SK-N-SH treated with all-trans-retinoic acid at 6 μM for 48 hours (cell line): ENCODE measurements at regions not wholly inside any gene's neighbourhood (a gene's known extent, or its start where the extent isn't known, plus 50 kb on each side); places are given as distances from the start of the nearest gene placed in this dataset.

Experiments
- ATAC-seq: fragments of 200-7000 bp; cut with Tn5 transposase; 3 replicates; pipeline ENCODE4 v1.9.1; 2020; ENCODE audit warnings: mild to moderate bottlenecking, moderate library complexity
- ARNTL ChIP-seq: fragments of 450-650 bp; formaldehyde crosslinking; IDR thresholded peaks from 2 replicates; pipeline ENCODE4 v1.5.0; 2020; ENCODE audit warnings: low read depth, mild to moderate bottlenecking, moderate library complexity, borderline replicate concordance
- BACH2 ChIP-seq: fragments of 250-450 bp; sonication (Bioruptor Pico); IDR thresholded peaks from 2 replicates; pipeline ENCODE4 v1.9.0; 2021; ENCODE audit warnings: mild to moderate bottlenecking, borderline replicate concordance
- CREB5 ChIP-seq: fragments of 250-450 bp; sonication (Bioruptor Pico); IDR thresholded peaks from 2 replicates; pipeline ENCODE4 v1.5.1; 2020; ENCODE audit warnings: low read depth, mild to moderate bottlenecking, moderate library complexity
- CSRNP3 ChIP-seq: fragments of 250-450 bp; sonication (Bioruptor Pico); IDR thresholded peaks from 2 replicates; pipeline ENCODE4 v1.5.1; 2021; ENCODE audit warnings: mild to moderate bottlenecking, moderate library complexity
- ESRRG ChIP-seq: fragments of 250-450 bp; sonication (Bioruptor Pico); IDR thresholded peaks from 2 replicates; pipeline ENCODE4 v1.6.1; 2021; ENCODE audit warnings: mild to moderate bottlenecking
- GLIS3 ChIP-seq: fragments of 250-450 bp; sonication (Bioruptor Pico); IDR thresholded peaks from 2 replicates; pipeline ENCODE4 v1.5.0; 2020; ENCODE audit warnings: mild to moderate bottlenecking, moderate library complexity
- ISL1 ChIP-seq: fragments of 250-450 bp; sonication (Bioruptor Pico); IDR thresholded peaks from 2 replicates; pipeline ENCODE4 v2.1.2; 2022; ENCODE audit warnings: mild to moderate bottlenecking, moderate library complexity
- OSR1 ChIP-seq: fragments of 250-450 bp; sonication (Bioruptor Pico); IDR thresholded peaks from 2 replicates; pipeline ENCODE4 v1.8.0; 2022; ENCODE audit warnings: moderate library complexity, mild to moderate bottlenecking, inconsistent platforms
- PATZ1 ChIP-seq: fragments of 250-450 bp; sonication (Bioruptor Pico); IDR thresholded peaks from 2 replicates; pipeline ENCODE4 v1.8.0; 2020; ENCODE audit warnings: mild to moderate bottlenecking, moderate library complexity, borderline replicate concordance
- PPARA ChIP-seq: fragments of 250-450 bp; sonication (Bioruptor Pico); IDR thresholded peaks from 2 replicates; pipeline ENCODE4 v1.5.0; 2020; ENCODE audit warnings: mild to moderate bottlenecking, borderline replicate concordance
- RARB ChIP-seq: fragments of 250-450 bp; sonication (Bioruptor Pico); IDR thresholded peaks from 2 replicates; pipeline ENCODE4 v1.8.0; 2021; ENCODE audit warnings: mild to moderate bottlenecking, moderate library complexity
- TCF4 ChIP-seq: fragments of 250-450 bp; sonication (Bioruptor Pico); IDR thresholded peaks from 2 replicates; pipeline ENCODE4 v1.8.0; 2021; ENCODE audit warnings: mild to moderate bottlenecking, moderate library complexity, borderline replicate concordance
- TOX ChIP-seq: fragments of 250-450 bp; sonication (Bioruptor Pico); IDR thresholded peaks from 2 replicates; pipeline ENCODE4 v1.8.0; 2021; ENCODE audit warnings: mild to moderate bottlenecking, moderate library complexity, borderline replicate concordance
- ZC3H10 ChIP-seq: fragments of 250-450 bp; sonication (Bioruptor Pico); IDR thresholded peaks from 2 replicates; pipeline ENCODE4 v1.5.1; 2021; ENCODE audit warnings: mild to moderate bottlenecking, moderate library complexity
- ZFP3 ChIP-seq: fragments of 250-450 bp; sonication (Bioruptor Pico); IDR thresholded peaks from 2 replicates; pipeline ENCODE4 v1.5.0; 2020; ENCODE audit warnings: mild to moderate bottlenecking, moderate library complexity
- ZFP30 ChIP-seq: fragments of 450-650 bp; formaldehyde crosslinking; IDR thresholded peaks from 2 replicates; pipeline ENCODE4 v1.5.0; 2022; ENCODE audit warnings: mild to moderate bottlenecking, moderate library complexity
- ZNF565 ChIP-seq: fragments of 450-650 bp; formaldehyde crosslinking; conservative IDR thresholded peaks from 2 replicates; pipeline ENCODE4 v1.5.0; 2020; ENCODE audit warnings: low read depth, mild to moderate bottlenecking, moderate library complexity
- ZNF70 ChIP-seq: fragments of 450-650 bp; formaldehyde crosslinking; IDR thresholded peaks from 2 replicates; pipeline ENCODE4 v1.5.0; 2020; ENCODE audit warnings: mild to moderate bottlenecking, moderate library complexity
- ZNF8 ChIP-seq: fragments of 450-650 bp; formaldehyde crosslinking; IDR thresholded peaks from 2 replicates; pipeline ENCODE4 v1.5.0; 2020; ENCODE audit warnings: mild to moderate bottlenecking, moderate library complexity
- TF ChIP-seq, protein P1 (sequence below): fragments of 250-450 bp; sonication (Bioruptor Pico); IDR thresholded peaks from 2 replicates; pipeline ENCODE4 v1.8.0; 2021; ENCODE audit warnings: low read depth, mild to moderate bottlenecking, moderate library complexity, borderline replicate concordance

DNA sequence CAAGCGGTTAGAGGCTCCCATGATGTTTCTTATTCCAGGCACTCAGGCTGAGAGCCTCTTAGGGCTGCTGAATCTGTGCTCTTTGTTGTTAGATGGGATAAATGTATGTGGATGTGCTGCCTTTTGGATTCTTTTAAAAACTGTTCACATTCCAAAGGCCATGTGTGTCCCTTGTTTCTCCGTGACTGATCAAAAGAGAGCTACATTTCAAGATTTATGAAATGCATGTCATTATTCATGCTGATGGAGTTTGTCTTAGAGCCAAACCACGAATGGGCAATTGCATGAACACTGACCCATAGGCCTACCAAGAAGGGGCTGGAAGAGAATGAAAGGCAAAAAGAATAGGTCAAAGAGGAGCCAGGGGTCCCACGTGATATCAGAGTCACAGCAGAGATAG, 104.9 kb upstream of the TSHZ2 start:
- no peak for ATAC-seq

DNA sequence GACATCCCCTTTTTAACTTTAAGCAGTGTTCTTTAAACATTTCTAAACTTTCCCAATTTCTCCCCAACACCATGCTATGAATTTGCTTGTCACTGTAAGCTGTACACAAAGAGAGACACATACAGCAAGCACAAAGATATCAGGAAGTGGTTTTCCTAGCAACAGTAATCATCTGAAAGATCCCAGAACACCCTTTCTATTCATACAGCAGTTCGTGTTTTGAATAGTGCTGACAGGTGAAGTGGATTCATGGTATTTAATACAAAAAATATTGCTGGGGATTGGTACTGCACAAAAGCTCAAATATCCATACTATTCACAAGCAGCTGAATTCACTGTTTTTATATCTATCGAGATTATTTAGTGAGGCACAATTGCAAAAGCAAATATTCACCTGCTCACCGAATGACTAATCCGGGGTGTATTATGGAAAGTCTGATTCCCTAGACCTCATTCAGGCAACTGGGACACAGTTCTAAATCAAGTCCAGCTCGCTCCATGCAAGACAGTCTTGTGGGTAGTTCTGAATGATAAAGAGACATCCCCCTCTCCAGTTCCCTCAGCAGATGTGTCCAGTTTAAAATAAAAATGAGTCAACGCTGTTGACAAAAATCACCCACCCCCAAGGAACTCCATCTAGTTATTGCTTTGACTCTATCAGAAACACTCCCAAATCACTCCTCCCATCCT, 107.1 kb upstream of the TSHZ2 start:
- ATAC-seq, result no peak
- TF ChIP-seq ZNF8 (CRISPR knock-in tag) (no peak), ZC3H10 (CRISPR knock-in tag) (no peak), RARB (CRISPR knock-in tag) (no peak), ARNTL (CRISPR knock-in tag) (no peak), PATZ1 (CRISPR knock-in tag) (no peak), PPARA (CRISPR knock-in tag) (no peak), GLIS3 (CRISPR knock-in tag) (no peak), ESRRG (CRISPR knock-in tag) (no peak), ZNF70 (CRISPR knock-in tag) (no peak)
- TF ChIP-seq, all 23 proteins: peak for 0

More for the DNA sequence above, 104.9 kb upstream of the TSHZ2 start:
- TF ChIP-seq CSRNP3 (no peak), ZNF70 (CRISPR knock-in tag) (no peak), TOX (CRISPR knock-in tag) (no peak), TCF4 (no peak), ZFP3 (CRISPR knock-in tag) (no peak), OSR1 (CRISPR knock-in tag) (no peak), ISL1 (CRISPR knock-in tag) (no peak), ZNF8 (CRISPR knock-in tag) (no peak), BACH2 (CRISPR knock-in tag) (no peak), ZNF565 (CRISPR knock-in tag) (no peak)
- TF ChIP-seq, protein P1, sequence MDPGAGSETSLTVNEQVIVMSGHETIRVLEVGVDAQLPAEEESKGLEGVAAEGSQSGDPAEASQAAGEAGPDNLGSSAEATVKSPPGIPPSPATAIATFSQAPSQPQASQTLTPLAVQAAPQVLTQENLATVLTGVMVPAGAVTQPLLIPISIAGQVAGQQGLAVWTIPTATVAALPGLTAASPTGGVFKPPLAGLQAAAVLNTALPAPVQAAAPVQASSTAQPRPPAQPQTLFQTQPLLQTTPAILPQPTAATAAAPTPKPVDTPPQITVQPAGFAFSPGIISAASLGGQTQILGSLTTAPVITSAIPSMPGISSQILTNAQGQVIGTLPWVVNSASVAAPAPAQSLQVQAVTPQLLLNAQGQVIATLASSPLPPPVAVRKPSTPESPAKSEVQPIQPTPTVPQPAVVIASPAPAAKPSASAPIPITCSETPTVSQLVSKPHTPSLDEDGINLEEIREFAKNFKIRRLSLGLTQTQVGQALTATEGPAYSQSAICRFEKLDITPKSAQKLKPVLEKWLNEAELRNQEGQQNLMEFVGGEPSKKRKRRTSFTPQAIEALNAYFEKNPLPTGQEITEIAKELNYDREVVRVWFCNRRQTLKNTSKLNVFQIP (CRISPR knock-in tag), result no peak
- TF ChIP-seq, all 23 proteins: peak for 0

GRCh38 chr20:52859156-52859876, 112.8 kb upstream of the TSHZ2 start:
- no peak for ATAC-seq
- TF ChIP-seq ESRRG (CRISPR knock-in tag), result no peak
- TF ChIP-seq RARB (CRISPR knock-in tag), result no peak
- no peak for TF ChIP-seq ZNF8 (CRISPR knock-in tag)
- no peak for TF ChIP-seq ZC3H10 (CRISPR knock-in tag)
- TF ChIP-seq ISL1 (CRISPR knock-in tag), result peak; percentile 38
- no peak for TF ChIP-seq ZNF565 (CRISPR knock-in tag)

DNA sequence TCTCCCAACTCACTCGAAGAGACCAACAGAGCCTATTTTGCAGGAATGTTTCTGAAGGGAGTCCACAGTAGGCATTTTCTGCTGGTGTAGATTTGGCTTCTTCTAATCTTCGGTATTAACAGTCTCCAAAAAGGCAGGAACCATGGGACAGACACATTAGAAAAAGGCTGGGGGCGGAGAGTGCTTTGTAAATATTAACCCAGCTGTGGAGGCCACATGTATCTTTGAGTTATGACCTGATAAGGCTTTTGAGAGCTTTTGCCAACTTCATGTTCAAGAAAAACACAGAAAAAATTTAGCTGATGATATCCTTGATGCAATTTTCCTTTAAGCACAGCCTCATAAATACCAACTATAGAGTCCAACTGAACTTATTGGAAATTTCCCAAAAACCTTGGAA, 119.4 kb upstream of the TSHZ2 start:
- ATAC-seq, result no peak
- no peak for TF ChIP-seq TOX (CRISPR knock-in tag)
- TF ChIP-seq ZNF70 (CRISPR knock-in tag), result no peak
- no peak for TF ChIP-seq ZFP30 (CRISPR knock-in tag)
- TF ChIP-seq RARB (CRISPR knock-in tag), result no peak
- no peak for TF ChIP-seq ZFP3 (CRISPR knock-in tag)
- no peak for TF ChIP-seq ZNF565 (CRISPR knock-in tag)
- TF ChIP-seq CREB5, result no peak
- no peak for TF ChIP-seq ZC3H10 (CRISPR knock-in tag)
- TF ChIP-seq ESRRG (CRISPR knock-in tag), result no peak
- TF ChIP-seq BACH2 (CRISPR knock-in tag), result no peak
- no peak for TF ChIP-seq OSR1 (CRISPR knock-in tag)
- no peak for TF ChIP-seq GLIS3 (CRISPR knock-in tag)
